ENCODE measurements at regions not wholly inside any gene's neighbourhood (a gene's known extent, or its start where the extent isn't known, plus 50 kb on each side); places are given as distances from the start of the nearest gene placed in this dataset.

- H3K27ac ChIP-seq (ENCODE audit: low read length in 2 of 2), result no peak overlapping the region
- H3K4me2 ChIP-seq (replicated peaks; ENCODE audit: low read depth, low read length, poor library complexity, severe bottlenecking), result no peak overlapping the region
- Mint-ChIP-seq H3K9me3 (ENCODE audit: insufficient read depth) (no peaks in the 10 kb centered on the region), H3K27me3 (no peaks in the 10 kb centered on the region), H3K4me1 (no peaks in the 10 kb centered on the region), H3K27ac (no peak overlapping the region), H3K4me3 (no peak overlapping the region)
- ATAC-seq (ENCODE audit: low read depth) (no peak), DNase-seq (no peak)
- no peaks in the 10 kb centered on the region for H3K36me3 ChIP-seq (replicated peaks in 1 of 2; ENCODE audit: control extremely low read depth in 1 of 2, control insufficient read depth in 1 of 2, extremely low read depth in 1 of 2, insufficient read depth in 2 of 2, low read length in 1 of 2)
- H4K20me1 ChIP-seq (ENCODE audit: control insufficient read depth, insufficient read depth, low read length, poor library complexity, severe bottlenecking), result no peaks in the 10 kb centered on the region
- no peak overlapping the region for H3K9ac ChIP-seq (ENCODE audit: low read length)
- no peaks in the 10 kb centered on the region for H3K9me3 ChIP-seq (ENCODE audit: control extremely low read depth in 1 of 3, control insufficient read depth in 2 of 3, insufficient read depth in 1 of 3, low read length in 2 of 3)
- intact Hi-C loops (cut with micrococcal nuclease), result no loop called here
- H3K79me2 ChIP-seq (ENCODE audit: control insufficient read depth, insufficient read depth, low read length), result no peaks in the 10 kb centered on the region
- TF ChIP-seq CTCF (IDR thresholded peaks at IDR 0.05) (no peak), EZH2 (IDR thresholded peaks at IDR 0.05; ENCODE audit: borderline replicate concordance, insufficient read depth, low read depth, low read length, poor library complexity, severe bottlenecking) (no peak)
- WGBS (ENCODE audit: insufficient coverage), result 84% methylated on average over 5 of the region's 8 CpGs
- ChIA-PET POLR2A (no interaction called here), CTCF (no interaction called here)
- no peaks in the 10 kb centered on the region for H3K4me1 ChIP-seq (ENCODE audit: control insufficient read depth in 2 of 2, insufficient read depth in 2 of 2, low read length in 2 of 2)
- no peak overlapping the region for H2AFZ ChIP-seq (ENCODE audit: insufficient read depth, low read depth, low read length, poor library complexity, severe bottlenecking)
- no peak overlapping the region for H3K4me3 ChIP-seq (ENCODE audit: control extremely low read depth in 1 of 5, extremely low read depth in 1 of 5, insufficient read depth in 1 of 5, low read depth in 2 of 5, low read length in 4 of 5)
- H3K27me3 ChIP-seq (replicated peaks in 1 of 4; ENCODE audit: control extremely low read depth in 1 of 4, control insufficient read depth in 3 of 4, insufficient read depth in 4 of 4, low read length in 3 of 4), result no peaks in the 10 kb centered on the region
These were observed 235.2 kb upstream of the SLC24A2 start for GRCh38 chr9:20023961-20024571.

- H3K4me3 Mint-ChIP-seq, result no peak overlapping the region
- H3K4me2 ChIP-seq (replicated peaks; ENCODE audit: low read depth, low read length, poor library complexity, severe bottlenecking), result no peak overlapping the region
- no peaks in the 10 kb centered on the region for H3K27me3 ChIP-seq (replicated peaks in 1 of 4; ENCODE audit: control extremely low read depth in 1 of 4, control insufficient read depth in 3 of 4, insufficient read depth in 4 of 4, low read length in 3 of 4)
- H3K27ac Mint-ChIP-seq, result no peak overlapping the region
- no peak overlapping the region for H3K4me3 ChIP-seq (ENCODE audit: control extremely low read depth in 1 of 5, extremely low read depth in 1 of 5, insufficient read depth in 1 of 5, low read depth in 2 of 5, low read length in 4 of 5)
- no CpG with 5 or more reads among the region's 1 CpG for WGBS (ENCODE audit: insufficient coverage)
- no peaks in the 10 kb centered on the region for H3K9me3 ChIP-seq (ENCODE audit: control extremely low read depth in 1 of 3, control insufficient read depth in 2 of 3, insufficient read depth in 1 of 3, low read length in 2 of 3)
- POLR2A ChIA-PET, result no interaction called here
- H4K20me1 ChIP-seq (ENCODE audit: control insufficient read depth, insufficient read depth, low read length, poor library complexity, severe bottlenecking), result no peaks in the 10 kb centered on the region
- no peak overlapping the region for H2AFZ ChIP-seq (ENCODE audit: insufficient read depth, low read depth, low read length, poor library complexity, severe bottlenecking)
- no peaks in the 10 kb centered on the region for H3K4me1 Mint-ChIP-seq
- TF ChIP-seq CTCF (IDR thresholded peaks at IDR 0.05) (no peak), EZH2 (IDR thresholded peaks at IDR 0.05; ENCODE audit: borderline replicate concordance, insufficient read depth, low read depth, low read length, poor library complexity, severe bottlenecking) (no peak)
- CTCF ChIA-PET, result no interaction called here
- H3K27ac ChIP-seq (ENCODE audit: low read length in 2 of 2), result no peak overlapping the region
- no peaks in the 10 kb centered on the region for H3K79me2 ChIP-seq (ENCODE audit: control insufficient read depth, insufficient read depth, low read length)
- no peaks in the 10 kb centered on the region for H3K36me3 ChIP-seq (replicated peaks in 1 of 2; ENCODE audit: control extremely low read depth in 1 of 2, control insufficient read depth in 1 of 2, extremely low read depth in 1 of 2, insufficient read depth in 2 of 2, low read length in 1 of 2)
- no peaks in the 10 kb centered on the region for H3K4me1 ChIP-seq (ENCODE audit: control insufficient read depth in 2 of 2, insufficient read depth in 2 of 2, low read length in 2 of 2)
- no peak overlapping the region for H3K9ac ChIP-seq (ENCODE audit: low read length)
- no peak for ATAC-seq (ENCODE audit: low read depth)
- H3K27me3 Mint-ChIP-seq, result no peaks in the 10 kb centered on the region
- intact Hi-C loops (cut with micrococcal nuclease), result no loop called here
- DNase-seq, result no peak
- H3K9me3 Mint-ChIP-seq (ENCODE audit: insufficient read depth), result no peaks in the 10 kb centered on the region
These were observed 234.5 kb upstream of the SLC24A2 start for GRCh38 chr9:20023210-20023905.

All from B cell (primary cell).